HepG2 (cell line): ENCODE measurements at regions not wholly inside any gene's neighbourhood (a gene's known extent, or its start where the extent isn't known, plus 50 kb on each side); places are given as distances from the start of the nearest gene placed in this dataset.

Experiments
- NR2F1 ChIP-seq, 2 experiments: fragments of 450-650 bp in 1 of 2; formaldehyde crosslinking in 1 of 2; IDR thresholded peaks; 2 replicates each; pipeline versions ENCODE4 v1.5.0 to v1.6.1; 2016 to 2020; ENCODE audit warnings: mild to moderate bottlenecking in 1 of 2, missing compliant biosample characterization in 1 of 2, missing genetic modification reagents in 1 of 2, moderate library complexity in 1 of 2
- TARDBP ChIP-seq: sonication (generic); formaldehyde crosslinking; IDR thresholded peaks from 2 replicates; pipeline ENCODE4 v1.8.0; 2022; ENCODE audit warnings: mild to moderate bottlenecking, missing genetic modification reagents
- ZBTB38 ChIP-seq: sonication (generic); formaldehyde crosslinking; IDR thresholded peaks from 2 replicates; pipeline ENCODE4 v1.5.1; 2020; ENCODE audit warnings: mild to moderate bottlenecking, missing genetic modification reagents
- TF ChIP-seq, protein P1 (sequence below): sonication (generic); formaldehyde crosslinking; IDR thresholded peaks from 2 replicates; pipeline ENCODE4 v1.4.0; 2020; ENCODE audit warnings: mild to moderate bottlenecking, missing genetic modification reagents
- TF ChIP-seq, protein P2 (sequence below): IDR thresholded peaks from 2 replicates; pipeline ENCODE4 v1.4.0; 2020; ENCODE audit warnings: mild to moderate bottlenecking, missing genetic modification reagents
- TF ChIP-seq, protein P3 (sequence below): sonication (generic); formaldehyde crosslinking; IDR thresholded peaks from 2 replicates; pipeline ENCODE4 v1.4.0; 2020; ENCODE audit warnings: mild to moderate bottlenecking, missing genetic modification reagents
- TF ChIP-seq, protein P4 (sequence below): sonication (generic); formaldehyde crosslinking; IDR thresholded peaks from 2 replicates; pipeline ENCODE4 v1.4.0; 2020; ENCODE audit warnings: missing genetic modification reagents

DNA sequence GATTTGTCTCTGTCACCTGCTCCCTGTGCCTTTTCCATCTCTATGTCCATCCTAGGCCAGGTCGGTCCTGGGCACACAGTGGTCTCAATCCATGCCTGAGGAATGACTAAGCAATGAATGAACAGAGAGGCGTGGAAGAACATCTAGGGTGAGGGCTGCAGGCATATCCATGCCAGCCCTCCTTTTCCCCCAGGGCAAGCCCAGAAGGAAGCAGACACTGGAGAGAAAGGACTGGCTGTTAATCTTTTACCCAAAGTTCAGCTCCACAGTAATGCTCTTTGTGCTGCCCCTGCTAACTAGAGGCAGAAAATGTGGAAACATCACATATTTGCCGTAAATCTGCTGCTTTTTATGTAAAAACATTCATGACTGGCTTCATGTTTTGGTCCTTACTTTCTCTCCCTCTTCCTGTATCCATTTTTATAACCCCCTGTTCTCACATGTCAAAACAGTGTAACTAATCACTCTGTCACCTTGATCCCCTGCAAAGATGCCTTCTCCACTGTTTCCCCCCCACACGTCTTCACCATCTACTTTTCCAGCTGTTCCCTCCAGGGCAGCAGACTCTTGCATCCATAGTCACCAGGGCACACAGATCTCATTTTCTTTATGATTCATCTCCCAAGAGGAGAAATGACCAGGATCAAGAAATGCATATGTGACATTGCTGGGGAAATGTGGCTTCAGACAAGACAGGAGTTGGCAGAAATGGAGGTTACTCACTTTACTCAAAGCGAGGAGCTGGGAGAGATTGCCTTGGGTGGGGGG is 166.4 kb upstream of the PROX1 start (continued):
- TF ChIP-seq, protein P1, sequence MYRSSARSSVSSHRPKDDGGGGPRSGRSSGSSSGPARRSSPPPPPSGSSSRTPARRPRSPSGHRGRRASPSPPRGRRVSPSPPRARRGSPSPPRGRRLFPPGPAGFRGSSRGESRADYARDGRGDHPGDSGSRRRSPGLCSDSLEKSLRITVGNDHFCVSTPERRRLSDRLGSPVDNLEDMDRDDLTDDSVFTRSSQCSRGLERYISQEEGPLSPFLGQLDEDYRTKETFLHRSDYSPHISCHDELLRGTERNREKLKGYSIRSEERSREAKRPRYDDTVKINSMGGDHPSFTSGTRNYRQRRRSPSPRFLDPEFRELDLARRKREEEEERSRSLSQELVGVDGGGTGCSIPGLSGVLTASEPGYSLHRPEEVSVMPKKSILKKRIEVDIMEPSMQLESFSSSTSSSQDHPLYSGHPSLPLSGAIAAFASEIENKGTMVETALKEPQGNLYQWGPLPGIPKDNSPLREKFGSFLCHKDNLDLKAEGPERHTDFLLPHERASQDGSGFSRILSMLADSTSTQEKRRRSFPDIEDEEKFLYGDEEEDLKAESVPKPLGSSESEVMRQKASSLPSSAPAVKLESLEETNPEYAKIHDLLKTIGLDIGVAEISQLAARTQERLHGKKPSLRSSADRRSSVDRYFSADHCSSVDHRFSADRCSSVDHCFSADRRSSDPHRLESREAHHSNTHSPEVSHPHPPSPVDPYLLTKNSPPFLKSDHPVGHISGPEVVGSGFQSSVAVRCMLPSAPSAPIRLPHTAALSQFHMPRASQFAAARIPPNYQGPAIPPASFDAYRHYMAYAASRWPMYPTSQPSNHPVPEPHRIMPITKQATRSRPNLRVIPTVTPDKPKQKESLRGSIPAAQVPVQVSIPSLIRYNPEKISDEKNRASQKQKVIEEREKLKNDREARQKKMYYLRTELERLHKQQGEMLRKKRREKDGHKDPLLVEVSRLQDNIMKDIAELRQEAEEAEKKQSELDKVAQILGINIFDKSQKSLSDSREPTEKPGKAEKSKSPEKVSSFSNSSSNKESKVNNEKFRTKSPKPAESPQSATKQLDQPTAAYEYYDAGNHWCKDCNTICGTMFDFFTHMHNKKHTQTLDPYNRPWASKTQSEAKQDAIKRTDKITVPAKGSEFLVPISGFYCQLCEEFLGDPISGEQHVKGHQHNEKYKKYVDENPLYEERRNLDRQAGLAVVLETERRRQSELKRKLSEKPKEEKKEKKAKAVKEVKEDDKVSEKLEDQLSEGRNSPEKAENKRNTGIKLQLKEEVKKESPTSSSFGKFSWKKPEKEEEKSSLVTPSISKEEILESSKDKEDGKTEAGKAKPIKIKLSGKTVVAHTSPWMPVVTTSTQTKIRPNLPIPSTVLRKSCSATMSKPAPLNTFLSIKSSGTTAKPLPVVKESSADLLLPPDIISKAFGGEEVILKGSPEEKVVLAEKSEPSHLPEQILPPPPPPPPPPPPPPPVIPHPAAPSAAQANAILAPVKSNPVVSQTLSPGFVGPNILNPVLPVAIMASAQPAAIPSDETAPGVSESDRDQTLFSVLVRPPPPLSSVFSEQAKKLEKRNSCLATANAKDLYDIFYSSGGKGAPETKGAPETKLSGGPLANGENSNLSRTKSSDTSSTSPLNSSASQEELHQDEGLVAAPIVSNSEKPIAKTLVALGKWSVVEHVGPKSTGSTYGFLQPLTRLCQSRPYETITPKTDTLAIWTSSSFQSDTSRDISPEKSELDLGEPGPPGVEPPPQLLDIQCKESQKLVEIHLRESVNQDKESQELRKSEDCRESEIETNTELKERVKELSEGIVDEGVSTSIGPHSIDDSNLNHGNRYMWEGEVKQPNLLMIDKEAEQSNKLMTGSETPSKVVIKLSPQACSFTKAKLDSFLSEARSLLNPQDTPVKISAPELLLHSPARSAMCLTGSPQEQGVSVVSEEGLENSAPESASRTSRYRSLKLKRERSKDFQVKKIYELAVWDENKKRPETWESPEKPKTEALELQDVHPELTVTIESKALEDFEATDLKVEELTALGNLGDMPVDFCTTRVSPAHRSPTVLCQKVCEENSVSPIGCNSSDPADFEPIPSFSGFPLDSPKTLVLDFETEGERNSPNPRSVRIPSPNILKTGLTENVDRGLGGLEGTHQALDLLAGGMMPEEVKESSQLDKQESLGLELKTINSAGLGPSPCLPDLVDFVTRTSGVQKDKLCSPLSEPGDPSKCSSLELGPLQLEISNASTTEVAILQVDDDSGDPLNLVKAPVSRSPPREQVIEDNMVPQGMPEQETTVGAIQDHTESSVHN = no peak
- TF ChIP-seq, protein P2, sequence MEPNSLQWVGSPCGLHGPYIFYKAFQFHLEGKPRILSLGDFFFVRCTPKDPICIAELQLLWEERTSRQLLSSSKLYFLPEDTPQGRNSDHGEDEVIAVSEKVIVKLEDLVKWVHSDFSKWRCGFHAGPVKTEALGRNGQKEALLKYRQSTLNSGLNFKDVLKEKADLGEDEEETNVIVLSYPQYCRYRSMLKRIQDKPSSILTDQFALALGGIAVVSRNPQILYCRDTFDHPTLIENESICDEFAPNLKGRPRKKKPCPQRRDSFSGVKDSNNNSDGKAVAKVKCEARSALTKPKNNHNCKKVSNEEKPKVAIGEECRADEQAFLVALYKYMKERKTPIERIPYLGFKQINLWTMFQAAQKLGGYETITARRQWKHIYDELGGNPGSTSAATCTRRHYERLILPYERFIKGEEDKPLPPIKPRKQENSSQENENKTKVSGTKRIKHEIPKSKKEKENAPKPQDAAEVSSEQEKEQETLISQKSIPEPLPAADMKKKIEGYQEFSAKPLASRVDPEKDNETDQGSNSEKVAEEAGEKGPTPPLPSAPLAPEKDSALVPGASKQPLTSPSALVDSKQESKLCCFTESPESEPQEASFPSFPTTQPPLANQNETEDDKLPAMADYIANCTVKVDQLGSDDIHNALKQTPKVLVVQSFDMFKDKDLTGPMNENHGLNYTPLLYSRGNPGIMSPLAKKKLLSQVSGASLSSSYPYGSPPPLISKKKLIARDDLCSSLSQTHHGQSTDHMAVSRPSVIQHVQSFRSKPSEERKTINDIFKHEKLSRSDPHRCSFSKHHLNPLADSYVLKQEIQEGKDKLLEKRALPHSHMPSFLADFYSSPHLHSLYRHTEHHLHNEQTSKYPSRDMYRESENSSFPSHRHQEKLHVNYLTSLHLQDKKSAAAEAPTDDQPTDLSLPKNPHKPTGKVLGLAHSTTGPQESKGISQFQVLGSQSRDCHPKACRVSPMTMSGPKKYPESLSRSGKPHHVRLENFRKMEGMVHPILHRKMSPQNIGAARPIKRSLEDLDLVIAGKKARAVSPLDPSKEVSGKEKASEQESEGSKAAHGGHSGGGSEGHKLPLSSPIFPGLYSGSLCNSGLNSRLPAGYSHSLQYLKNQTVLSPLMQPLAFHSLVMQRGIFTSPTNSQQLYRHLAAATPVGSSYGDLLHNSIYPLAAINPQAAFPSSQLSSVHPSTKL (CRISPR knock-in tag) = peak; percentile 41; the same call in 1 of the 2 replicates
- TF ChIP-seq TARDBP (CRISPR knock-in tag) (no peak), ZBTB38 (no peak), NR2F1 (CRISPR knock-in tag; IDR thresholded peaks at IDR 0.05) (no peak)
- TF ChIP-seq, protein P3, sequence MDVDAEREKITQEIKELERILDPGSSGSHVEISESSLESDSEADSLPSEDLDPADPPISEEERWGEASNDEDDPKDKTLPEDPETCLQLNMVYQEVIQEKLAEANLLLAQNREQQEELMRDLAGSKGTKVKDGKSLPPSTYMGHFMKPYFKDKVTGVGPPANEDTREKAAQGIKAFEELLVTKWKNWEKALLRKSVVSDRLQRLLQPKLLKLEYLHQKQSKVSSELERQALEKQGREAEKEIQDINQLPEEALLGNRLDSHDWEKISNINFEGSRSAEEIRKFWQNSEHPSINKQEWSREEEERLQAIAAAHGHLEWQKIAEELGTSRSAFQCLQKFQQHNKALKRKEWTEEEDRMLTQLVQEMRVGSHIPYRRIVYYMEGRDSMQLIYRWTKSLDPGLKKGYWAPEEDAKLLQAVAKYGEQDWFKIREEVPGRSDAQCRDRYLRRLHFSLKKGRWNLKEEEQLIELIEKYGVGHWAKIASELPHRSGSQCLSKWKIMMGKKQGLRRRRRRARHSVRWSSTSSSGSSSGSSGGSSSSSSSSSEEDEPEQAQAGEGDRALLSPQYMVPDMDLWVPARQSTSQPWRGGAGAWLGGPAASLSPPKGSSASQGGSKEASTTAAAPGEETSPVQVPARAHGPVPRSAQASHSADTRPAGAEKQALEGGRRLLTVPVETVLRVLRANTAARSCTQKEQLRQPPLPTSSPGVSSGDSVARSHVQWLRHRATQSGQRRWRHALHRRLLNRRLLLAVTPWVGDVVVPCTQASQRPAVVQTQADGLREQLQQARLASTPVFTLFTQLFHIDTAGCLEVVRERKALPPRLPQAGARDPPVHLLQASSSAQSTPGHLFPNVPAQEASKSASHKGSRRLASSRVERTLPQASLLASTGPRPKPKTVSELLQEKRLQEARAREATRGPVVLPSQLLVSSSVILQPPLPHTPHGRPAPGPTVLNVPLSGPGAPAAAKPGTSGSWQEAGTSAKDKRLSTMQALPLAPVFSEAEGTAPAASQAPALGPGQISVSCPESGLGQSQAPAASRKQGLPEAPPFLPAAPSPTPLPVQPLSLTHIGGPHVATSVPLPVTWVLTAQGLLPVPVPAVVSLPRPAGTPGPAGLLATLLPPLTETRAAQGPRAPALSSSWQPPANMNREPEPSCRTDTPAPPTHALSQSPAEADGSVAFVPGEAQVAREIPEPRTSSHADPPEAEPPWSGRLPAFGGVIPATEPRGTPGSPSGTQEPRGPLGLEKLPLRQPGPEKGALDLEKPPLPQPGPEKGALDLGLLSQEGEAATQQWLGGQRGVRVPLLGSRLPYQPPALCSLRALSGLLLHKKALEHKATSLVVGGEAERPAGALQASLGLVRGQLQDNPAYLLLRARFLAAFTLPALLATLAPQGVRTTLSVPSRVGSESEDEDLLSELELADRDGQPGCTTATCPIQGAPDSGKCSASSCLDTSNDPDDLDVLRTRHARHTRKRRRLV (CRISPR knock-in tag) = peak; percentile 80; the same call in 1 of the 2 replicates
- TF ChIP-seq, protein P4, sequence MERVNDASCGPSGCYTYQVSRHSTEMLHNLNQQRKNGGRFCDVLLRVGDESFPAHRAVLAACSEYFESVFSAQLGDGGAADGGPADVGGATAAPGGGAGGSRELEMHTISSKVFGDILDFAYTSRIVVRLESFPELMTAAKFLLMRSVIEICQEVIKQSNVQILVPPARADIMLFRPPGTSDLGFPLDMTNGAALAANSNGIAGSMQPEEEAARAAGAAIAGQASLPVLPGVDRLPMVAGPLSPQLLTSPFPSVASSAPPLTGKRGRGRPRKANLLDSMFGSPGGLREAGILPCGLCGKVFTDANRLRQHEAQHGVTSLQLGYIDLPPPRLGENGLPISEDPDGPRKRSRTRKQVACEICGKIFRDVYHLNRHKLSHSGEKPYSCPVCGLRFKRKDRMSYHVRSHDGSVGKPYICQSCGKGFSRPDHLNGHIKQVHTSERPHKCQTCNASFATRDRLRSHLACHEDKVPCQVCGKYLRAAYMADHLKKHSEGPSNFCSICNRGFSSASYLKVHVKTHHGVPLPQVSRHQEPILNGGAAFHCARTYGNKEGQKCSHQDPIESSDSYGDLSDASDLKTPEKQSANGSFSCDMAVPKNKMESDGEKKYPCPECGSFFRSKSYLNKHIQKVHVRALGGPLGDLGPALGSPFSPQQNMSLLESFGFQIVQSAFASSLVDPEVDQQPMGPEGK (CRISPR knock-in tag) = peak; percentile 18; the same call in 1 of the 2 replicates
